Pancreas (tissue), 10 donors: ENCODE measurements at regions not wholly inside any gene's neighbourhood (a gene's known extent, or its start where the extent isn't known, plus 50 kb on each side); places are given as distances from the start of the nearest gene placed in this dataset.
"Not testable (repeated sequence)": the region's sequence is repeated elsewhere in the genome, so short reads cannot be mapped to it uniquely, and the experiment has no call there.

Experiments used
- ATAC-seq, 4 donors: fragments of 200-7000 bp; cut with Tn5 transposase; one replicate each; pipeline versions ENCODE4 v1.8.0 to v1.9.1; 2020; ENCODE audit warnings: mild to moderate bottlenecking in 4 of 4, moderate library complexity in 4 of 4
- DNase-seq, 6 donors: peaks; one replicate each; pipeline ENCODE4 v3.0.0-alpha.2; 2020
- FAIRE-seq: peaks from 2 replicates; lab custom pipeline; 2012; peaks lifted over from hg19 to GRCh38; lab: Jason Lieb, UNC
- H3K27ac ChIP-seq, 4 donors: fragments of 200-600 bp; sonication (generic); 1 replicate in 3 of 4; 2 replicates in 1 of 4; pipeline versions ENCODE4 v1.5.0 to v1.8.0; 2020
- H3K27me3 ChIP-seq, 4 donors: fragments of 200-600 bp; one replicate each; pipeline ENCODE4 v1.8.0; 2021
- H3K36me3 ChIP-seq, 3 donors: fragments of 200-600 bp; sonication (generic) in 1 of 3; one replicate each; pipeline versions ENCODE4 v1.5.0 to v1.8.0; 2020 to 2021
- H3K4me1 ChIP-seq, 3 donors: fragments of 200-600 bp; one replicate each; pipeline ENCODE4 v1.8.0; 2021
- H3K4me3 ChIP-seq, 4 donors: fragments of 200-600 bp; sonication (generic) in 2 of 4; one replicate each; pipeline versions ENCODE4 v1.5.0 to v1.8.0; 2020 to 2021
- H3K9me3 ChIP-seq, 4 donors: fragments of 200-600 bp; one replicate each; pipeline ENCODE4 v1.8.0; 2021
- CTCF ChIP-seq, 4 donors: fragments of 200-600 bp; sonication (generic) in 3 of 4; IDR thresholded peaks; one replicate each; pipeline versions ENCODE4 v1.5.0 to v1.8.0; 2021; ENCODE audit warnings: antibody characterized with exemption in 4 of 4
- WGBS, 2 donors: extraction: QIAGEN DNeasy Blood & Tissue Kit; methylation state at CpG; one replicate each; pipeline ENCODE4 v1.1.7; 2013; 5-methylcytosine and 5-hydroxymethylcytosine counted together
- intact Hi-C, 3 donors: fragments of 100-400 bp; cut with DNase I; formaldehyde crosslinking; loops; one replicate each; pipeline versions ENCODE4 v1.11.1 to v1.14.2; 2022
- donor health status: healthy with polysubstance abuse.
- donor health status: DM: no; HTN: no; CAD: no; lungs with moderate emphysema.
- donor health status: DM: no; HTN: no; CAD: no.
- donor health status: control.
- donor health status: control.
- donor health status: Bipolar disorder and iron deficiency.
- donor health status: DM: yes; HTN: yes; CAD: no.
- donor health status: DM: no; HTN: no; CAD: no.
- donor health status: DM: no; HTN: no; CAD: no.
- donor health status: DM: yes; HTN: yes; CAD: no.

- Histone ChIP-seq H3K36me3 (no peaks in the 10 kb centered on the region), H3K27ac (no peak overlapping the region), H3K9me3 (no peaks in the 10 kb centered on the region), H3K27me3 (no peaks in the 10 kb centered on the region), H3K4me3 (no peak overlapping the region), H3K4me1 (no peaks in the 10 kb centered on the region)
- ATAC-seq (no peak), DNase-seq (no peak), FAIRE-seq (no peak)
- no peak for TF ChIP-seq CTCF (IDR thresholded peaks at IDR 0.05)
- intact Hi-C loops = no loop called here
- 37 to 42% methylated on average over 9 of the region's 9 CpGs for WGBS, 2 donors
Observed at GRCh38 chr16:58862334-58863021, 128.4 kb upstream of the GOT2 start.

GRCh38 chr16:58859958-58860669, 126.0 kb upstream of the GOT2 start:
- ATAC-seq (no peak), FAIRE-seq (no peak), DNase-seq (no peak)
- intact Hi-C loops = no loop called here
- no peaks in the 10 kb centered on the region for H3K36me3 ChIP-seq
- WGBS, 2 donors = 40 to 57% methylated on average over 6 of the region's 6 CpGs
- no peak for TF ChIP-seq CTCF (IDR thresholded peaks at IDR 0.05)
- H3K4me1 ChIP-seq = no peaks in the 10 kb centered on the region
- no peaks in the 10 kb centered on the region for H3K9me3 ChIP-seq
- H3K4me3 ChIP-seq = no peak overlapping the region
- no peaks in the 10 kb centered on the region for H3K27me3 ChIP-seq
- no peak overlapping the region for H3K27ac ChIP-seq

GRCh38 chr16:58858577-58858976, 124.5 kb upstream of the GOT2 start:
- intact Hi-C loops, H3K36me3 ChIP-seq: not testable (repeated sequence)

GRCh38 chr16:58855291-58855863, 121.3 kb upstream of the GOT2 start:
- ATAC-seq (no peak), FAIRE-seq (no peak), DNase-seq (no peak)
- Histone ChIP-seq H3K27ac (no peak overlapping the region), H3K4me3 (no peak overlapping the region), H3K36me3 (no peaks in the 10 kb centered on the region), H3K9me3 (no peaks in the 10 kb centered on the region), H3K4me1 (no peaks in the 10 kb centered on the region), H3K27me3 (no peaks in the 10 kb centered on the region)
- no peak for TF ChIP-seq CTCF (IDR thresholded peaks at IDR 0.05)
- intact Hi-C loops = no loop called here
- 62 to 65% methylated on average over 5 of the region's 5 CpGs for WGBS, 2 donors

More at GRCh38 chr16:58858577-58858976, 124.5 kb upstream of the GOT2 start:
- not testable (repeated sequence) for FAIRE-seq, H3K27me3 ChIP-seq, ATAC-seq, H3K4me3 ChIP-seq, H3K9me3 ChIP-seq, H3K27ac ChIP-seq, DNase-seq, H3K4me1 ChIP-seq

- no peak overlapping the region for H3K27ac ChIP-seq
- intact Hi-C loops = no loop called here
- no peaks in the 10 kb centered on the region for H3K4me1 ChIP-seq
- H3K27me3 ChIP-seq = no peaks in the 10 kb centered on the region
- no peaks in the 10 kb centered on the region for H3K9me3 ChIP-seq
- TF ChIP-seq CTCF (IDR thresholded peaks at IDR 0.05) = no peak
- FAIRE-seq (no peak), ATAC-seq (no peak), DNase-seq (no peak)
- H3K4me3 ChIP-seq = no peak overlapping the region
- H3K36me3 ChIP-seq = no peaks in the 10 kb centered on the region
- WGBS, 2 donors = 41 to 63% methylated on average over 6 of the region's 6 CpGs
Observed at GRCh38 chr16:58853854-58854791, 120.0 kb upstream of the GOT2 start.
